ENCODE measurements at regions not wholly inside any gene's neighbourhood (a gene's known extent, or its start where the extent isn't known, plus 50 kb on each side); places are given as distances from the start of the nearest gene placed in this dataset.

- no peak for TF ChIP-seq ZFX (IDR thresholded peaks at IDR 0.05; ENCODE audit: borderline replicate concordance)
- TF ChIP-seq CTCF (IDR thresholded peaks at IDR 0.05) = no peak
- no peak overlapping the region for H3K27ac ChIP-seq
Measured at GRCh38 chr12:23464241-23464812, 485.1 kb downstream of the SOX5 start.

DNA sequence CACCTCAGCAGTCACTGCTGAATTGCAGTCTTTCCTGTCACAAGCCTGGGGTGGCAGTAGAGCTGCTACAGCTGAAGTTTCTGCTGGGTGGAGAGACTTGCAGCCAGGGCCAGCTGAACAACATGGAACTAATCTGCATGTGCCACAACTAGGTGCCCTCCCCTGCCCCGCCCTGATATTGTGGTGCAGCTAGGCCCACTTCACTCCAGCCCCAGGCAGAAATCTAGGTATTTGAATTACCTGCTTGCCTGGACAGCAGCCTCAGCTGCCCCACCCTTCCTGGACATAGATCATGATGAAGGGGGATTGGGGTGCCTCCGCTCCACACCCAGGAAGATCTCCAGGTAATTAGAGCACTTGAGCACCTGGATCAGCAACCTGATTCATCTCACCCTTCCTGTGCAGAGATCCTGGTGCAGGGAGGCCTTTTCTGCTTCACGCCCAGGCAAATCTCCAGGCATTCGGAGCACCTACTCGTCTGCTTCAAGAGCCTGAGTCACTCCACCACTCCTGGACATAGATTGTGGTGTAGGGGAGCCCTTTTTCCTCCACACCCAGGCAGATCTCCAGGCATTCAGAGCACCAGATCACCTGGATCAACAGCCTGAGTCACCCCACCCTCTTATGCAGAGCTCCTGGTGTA, 477.0 kb downstream of the SOX5 start:
- no peak overlapping the region for H3K27ac ChIP-seq
- TF ChIP-seq ZFX (IDR thresholded peaks at IDR 0.05; ENCODE audit: borderline replicate concordance) (no peak), CTCF (IDR thresholded peaks at IDR 0.05) (peak; percentile 17)

GRCh38 chr12:23473071-23473470, 476.4 kb downstream of the SOX5 start:
- TF ChIP-seq ZFX (IDR thresholded peaks at IDR 0.05; ENCODE audit: borderline replicate concordance) (no peak), CTCF (IDR thresholded peaks at IDR 0.05) (no peak)
- H3K27ac ChIP-seq = no peak overlapping the region

DNA sequence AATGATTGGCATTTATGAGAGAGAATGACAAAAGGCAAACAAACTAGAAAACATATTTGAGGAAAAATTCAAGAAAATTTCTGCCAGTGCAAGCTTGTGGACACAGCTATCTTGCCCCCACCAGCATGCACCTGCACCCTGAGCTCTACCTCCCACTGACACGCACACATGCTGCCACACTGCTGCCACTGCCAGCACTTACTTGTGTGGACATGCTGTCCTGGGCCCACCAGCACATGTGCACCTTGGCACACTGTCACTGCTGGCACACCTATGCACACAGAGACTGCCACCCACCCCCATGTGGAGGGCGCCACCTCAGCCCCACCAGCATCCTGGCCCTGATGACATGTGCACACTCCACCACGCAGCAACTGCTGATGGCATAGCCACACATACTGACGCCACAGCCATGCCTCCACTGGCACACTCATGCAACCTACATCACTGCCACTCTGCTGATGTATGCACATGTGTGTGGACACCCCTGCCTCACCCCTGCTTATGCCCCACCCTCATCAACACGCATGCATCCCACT, 475.0 kb downstream of the SOX5 start:
- no peak overlapping the region for H3K27ac ChIP-seq
- TF ChIP-seq ZFX (IDR thresholded peaks at IDR 0.05; ENCODE audit: borderline replicate concordance) (no peak), CTCF (IDR thresholded peaks at IDR 0.05) (no peak)

Data from 22Rv1 (cell line).